GM23338 (cell line): ENCODE measurements at regions not wholly inside any gene's neighbourhood (a gene's known extent, or its start where the extent isn't known, plus 50 kb on each side); places are given as distances from the start of the nearest gene placed in this dataset.

Experiments used
- ATAC-seq: fragments of 200-7000 bp; cut with Tn5 transposase; 3 replicates; pipeline ENCODE4 v1.9.1; 2020
- DNase-seq: peaks from one replicate; pipeline ENCODE4 v3.0.0-alpha.2; 2015; ENCODE audit warnings: low spot score
- H2AFZ ChIP-seq: fragments of 200-600 bp; sonication (generic); 2 replicates; pipeline ENCODE4 v1.8.0; 2016; ENCODE audit warnings: antibody characterized with exemption, mild to moderate bottlenecking, moderate library complexity
- H3F3A ChIP-seq: fragments of 200-600 bp; sonication (generic); replicated peaks from 2 replicates; pipeline ENCODE4 v1.8.0; 2017; ENCODE audit warnings: antibody characterized with exemption, mixed run types, low read depth
- H3K27ac ChIP-seq: fragments of 200-600 bp; sonication (generic); 2 replicates; pipeline ENCODE4 v1.6.1; 2016; ENCODE audit warnings: low read depth
- H3K27me3 ChIP-seq: fragments of 200-600 bp; sonication (generic); 2 replicates; pipeline ENCODE4 v1.8.0; 2016; ENCODE audit warnings: mild to moderate bottlenecking, mixed run types, moderate library complexity; ENCODE audit not compliant: insufficient read depth
- H3K36me3 ChIP-seq: fragments of 200-600 bp; sonication (generic); 2 replicates; pipeline ENCODE4 v1.8.0; 2016; ENCODE audit warnings: mild to moderate bottlenecking; ENCODE audit not compliant: insufficient read depth
- H3K4me1 ChIP-seq: fragments of 200-600 bp; sonication (generic); 2 replicates; pipeline ENCODE4 v1.8.0; 2016; ENCODE audit warnings: mild to moderate bottlenecking, moderate library complexity; ENCODE audit not compliant: insufficient read depth
- H3K4me2 ChIP-seq: fragments of 200-600 bp; sonication (generic); 2 replicates; pipeline ENCODE4 v1.7.1; 2017; ENCODE audit warnings: mixed run types
- H3K4me3 ChIP-seq: fragments of 200-600 bp; sonication (generic); 2 replicates; pipeline ENCODE4 v1.6.1; 2016; ENCODE audit warnings: mixed run types
- H3K79me2 ChIP-seq: fragments of 200-600 bp; sonication (generic); replicated peaks from 2 replicates; pipeline ENCODE4 v1.8.0; 2017; ENCODE audit warnings: mild to moderate bottlenecking; ENCODE audit not compliant: insufficient read depth
- H3K9me2 ChIP-seq: fragments of 200-600 bp; sonication (generic); 2 replicates; pipeline ENCODE4 v1.8.0; 2017; ENCODE audit not compliant: insufficient read depth
- H4K20me1 ChIP-seq: fragments of 200-600 bp; sonication (generic); replicated peaks from 2 replicates; pipeline ENCODE4 v1.8.0; 2017; ENCODE audit warnings: mild to moderate bottlenecking; ENCODE audit not compliant: insufficient read depth
- H3K27ac Mint-ChIP-seq: 2 replicates; pipeline ENCODE4 v1.8.0; 2020; ENCODE audit warnings: inconsistent platforms, mild to moderate bottlenecking, moderate library complexity, mixed read lengths
- H3K27me3 Mint-ChIP-seq: 3 replicates; pipeline ENCODE4 v1.8.0; 2022; ENCODE audit warnings: low read depth, mild to moderate bottlenecking, moderate library complexity, mixed read lengths, inconsistent platforms; ENCODE audit not compliant: insufficient read depth, poor library complexity
- H3K36me3 Mint-ChIP-seq: 3 replicates; pipeline ENCODE4 v1.8.0; 2021; ENCODE audit warnings: low read depth, mild to moderate bottlenecking, inconsistent platforms, moderate library complexity, mixed read lengths
- H3K4me1 Mint-ChIP-seq: 3 replicates; pipeline ENCODE4 v1.8.0; 2020; ENCODE audit warnings: mild to moderate bottlenecking, inconsistent platforms, mixed read lengths
- H3K4me3 Mint-ChIP-seq: 3 replicates; pipeline ENCODE4 v1.8.0; 2021; ENCODE audit warnings: moderate library complexity, mild to moderate bottlenecking, inconsistent platforms, mixed read lengths
- H3K9me3 Mint-ChIP-seq: 3 replicates; pipeline ENCODE4 v1.8.0; 2020; ENCODE audit warnings: moderate library complexity, mild to moderate bottlenecking, inconsistent platforms, mixed read lengths
- EZH2 ChIP-seq: fragments of 200-600 bp; sonication (generic); IDR thresholded peaks from one replicate; pipeline ENCODE4 v1.8.0; 2017; ENCODE audit warnings: antibody characterized with exemption, mild to moderate bottlenecking, low read depth; ENCODE audit not compliant: unreplicated experiment
- EZH2phosphoT487 ChIP-seq: fragments of 200-600 bp; sonication (generic); IDR thresholded peaks from one replicate; pipeline ENCODE4 v1.8.1; 2018; ENCODE audit warnings: antibody characterized with exemption; ENCODE audit not compliant: unreplicated experiment
- JUNB ChIP-seq: IDR thresholded peaks from one replicate; pipeline ENCODE4 v1.6.1; 2016; ENCODE audit warnings: antibody characterized with exemption; ENCODE audit not compliant: unreplicated experiment
- NANOG ChIP-seq: IDR thresholded peaks from 2 replicates; pipeline ENCODE4 v1.6.1; 2016; ENCODE audit warnings: antibody characterized with exemption, borderline replicate concordance
- POLR2AphosphoS5 ChIP-seq: IDR thresholded peaks from 2 replicates; pipeline ENCODE4 v1.6.1; 2016; ENCODE audit warnings: antibody characterized with exemption, low read depth
- STAT1 ChIP-seq: IDR thresholded peaks from one replicate; pipeline ENCODE4 v1.6.1; 2016; ENCODE audit warnings: antibody characterized with exemption; ENCODE audit not compliant: unreplicated experiment
- ZNF114 ChIP-seq: fragments of 250-450 bp; sonication (Bioruptor Pico); IDR thresholded peaks from 2 replicates; pipeline ENCODE4 v1.5.0; 2020; ENCODE audit warnings: mild to moderate bottlenecking, moderate library complexity
- ZNF331 ChIP-seq: fragments of 250-450 bp; sonication (Bioruptor Pico); IDR thresholded peaks from 2 replicates; pipeline ENCODE4 v1.5.0; 2020; ENCODE audit warnings: low read depth, mild to moderate bottlenecking, moderate library complexity
- TF ChIP-seq, protein P1 (sequence below), 2 experiments: fragments of 200-600 bp in 1 of 2; sonication (generic) in 1 of 2; conservative IDR thresholded peaks; 2 replicates each; pipeline versions ENCODE4 v1.5.1 to v1.6.1; 2016 to 2017; ENCODE audit warnings: antibody characterized with exemption in 2 of 2, low read depth in 2 of 2, mild to moderate bottlenecking in 2 of 2, moderate library complexity in 1 of 2
- TF ChIP-seq, protein P2 (sequence below): IDR thresholded peaks from 2 replicates; pipeline ENCODE4 v1.6.1; 2016; ENCODE audit warnings: antibody characterized with exemption
- TF ChIP-seq, protein P3 (sequence below): fragments of 250-450 bp; sonication (Bioruptor Pico); IDR thresholded peaks from 2 replicates; pipeline ENCODE4 v1.5.0; 2020; ENCODE audit warnings: mild to moderate bottlenecking, moderate library complexity

DNA sequence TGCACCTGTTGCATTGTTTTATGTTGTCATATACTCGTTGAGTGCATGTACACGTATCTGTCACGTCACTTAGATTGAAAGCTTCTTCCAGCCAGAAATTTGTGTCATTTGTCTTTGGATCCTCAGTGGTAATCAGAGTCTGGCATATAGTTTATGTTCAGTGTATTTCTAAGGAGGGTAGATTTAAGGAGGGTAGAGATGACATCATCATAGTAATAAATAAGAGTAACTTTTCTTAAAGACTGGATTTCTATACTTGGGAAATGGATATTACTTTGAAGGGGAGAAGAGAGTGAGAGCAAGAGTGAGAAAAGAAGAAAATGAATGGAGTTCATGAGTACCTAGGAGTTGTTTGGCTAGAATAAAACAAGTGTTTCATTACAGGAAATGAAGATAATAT is 255.0 kb upstream of the SASH1 start:
- DNase-seq (no peak), ATAC-seq (no peak)
- no peak overlapping the region for H2AFZ ChIP-seq
- Mint-ChIP-seq H3K4me1 (no peaks in the 10 kb centered on the region), H3K27me3 (no peaks in the 10 kb centered on the region), H3K9me3 (peaks cover 6% of the 10 kb centered on the region; the same call in 2 of the 3 replicates), H3K27ac (no peak overlapping the region), H3K36me3 (peaks cover 8% of the 10 kb centered on the region; the same call in 2 of the 3 replicates), H3K4me3 (no peak overlapping the region)
- H4K20me1 ChIP-seq = no peaks in the 10 kb centered on the region
- no peak overlapping the region for H3K4me2 ChIP-seq
- H3K4me3 ChIP-seq = no peak overlapping the region
- TF ChIP-seq POLR2AphosphoS5 = no peak
- TF ChIP-seq, protein P1, sequence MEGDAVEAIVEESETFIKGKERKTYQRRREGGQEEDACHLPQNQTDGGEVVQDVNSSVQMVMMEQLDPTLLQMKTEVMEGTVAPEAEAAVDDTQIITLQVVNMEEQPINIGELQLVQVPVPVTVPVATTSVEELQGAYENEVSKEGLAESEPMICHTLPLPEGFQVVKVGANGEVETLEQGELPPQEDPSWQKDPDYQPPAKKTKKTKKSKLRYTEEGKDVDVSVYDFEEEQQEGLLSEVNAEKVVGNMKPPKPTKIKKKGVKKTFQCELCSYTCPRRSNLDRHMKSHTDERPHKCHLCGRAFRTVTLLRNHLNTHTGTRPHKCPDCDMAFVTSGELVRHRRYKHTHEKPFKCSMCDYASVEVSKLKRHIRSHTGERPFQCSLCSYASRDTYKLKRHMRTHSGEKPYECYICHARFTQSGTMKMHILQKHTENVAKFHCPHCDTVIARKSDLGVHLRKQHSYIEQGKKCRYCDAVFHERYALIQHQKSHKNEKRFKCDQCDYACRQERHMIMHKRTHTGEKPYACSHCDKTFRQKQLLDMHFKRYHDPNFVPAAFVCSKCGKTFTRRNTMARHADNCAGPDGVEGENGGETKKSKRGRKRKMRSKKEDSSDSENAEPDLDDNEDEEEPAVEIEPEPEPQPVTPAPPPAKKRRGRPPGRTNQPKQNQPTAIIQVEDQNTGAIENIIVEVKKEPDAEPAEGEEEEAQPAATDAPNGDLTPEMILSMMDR (conservative IDR thresholded peaks at IDR 0.05; ENCODE audit: low read depth in 2 of 2) = no peak
- TF ChIP-seq STAT1 = no peak
- TF ChIP-seq JUNB = no peak
- no peak for TF ChIP-seq ZNF114 (CRISPR knock-in tag)
- no peaks in the 10 kb centered on the region for H3K36me3 ChIP-seq
- H3F3A ChIP-seq = no peaks in the 10 kb centered on the region
- H3K27ac ChIP-seq = no peak overlapping the region
- no peaks in the 10 kb centered on the region for H3K4me1 ChIP-seq
- no peaks in the 10 kb centered on the region for H3K79me2 ChIP-seq
- H3K9me2 ChIP-seq = no peaks in the 10 kb centered on the region; the same call in 1 of the 2 replicates
- no peaks in the 10 kb centered on the region for H3K27me3 ChIP-seq

DNA sequence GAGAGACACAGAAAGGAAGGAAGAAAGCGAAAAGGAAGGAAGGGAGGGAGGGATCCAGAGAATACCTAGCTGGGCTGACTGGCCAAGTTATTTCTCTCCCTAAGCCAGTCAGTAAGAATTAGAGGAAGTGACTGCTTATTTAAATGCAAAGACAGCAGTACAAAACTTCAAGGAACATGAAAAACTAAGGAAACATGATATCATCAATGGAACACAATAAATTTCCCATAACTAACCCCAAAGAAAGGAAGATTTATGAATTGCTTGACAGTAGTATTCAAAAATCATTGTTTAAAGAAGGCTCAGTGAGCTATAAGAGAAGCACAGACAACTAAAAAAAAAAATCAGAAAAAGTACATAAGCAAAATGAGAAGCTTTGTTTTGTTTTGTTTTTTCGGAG is 252.3 kb upstream of the SASH1 start:
- Histone ChIP-seq H3K4me1 (no peaks in the 10 kb centered on the region), H3K36me3 (no peaks in the 10 kb centered on the region), H3K79me2 (no peaks in the 10 kb centered on the region), H3K9me2 (no peaks in the 10 kb centered on the region; the same call in 1 of the 2 replicates), H3F3A (no peaks in the 10 kb centered on the region), H4K20me1 (no peaks in the 10 kb centered on the region), H2AFZ (no peak overlapping the region), H3K27ac (no peak overlapping the region), H3K4me2 (no peak overlapping the region), H3K4me3 (no peak overlapping the region), H3K27me3 (no peaks in the 10 kb centered on the region)
- no peaks in the 10 kb centered on the region for H3K27me3 Mint-ChIP-seq
- ATAC-seq = no peak
- H3K36me3 Mint-ChIP-seq = peaks cover 8% of the 10 kb centered on the region; the same call in 2 of the 3 replicates
- no peak overlapping the region for H3K27ac Mint-ChIP-seq
- H3K4me3 Mint-ChIP-seq = no peak overlapping the region
- H3K9me3 Mint-ChIP-seq = peaks cover 6% of the 10 kb centered on the region; the same call in 2 of the 3 replicates
- no peak for DNase-seq
- no peaks in the 10 kb centered on the region for H3K4me1 Mint-ChIP-seq
- TF ChIP-seq EZH2phosphoT487 (no peak), ZNF114 (CRISPR knock-in tag) (no peak), POLR2AphosphoS5 (no peak), EZH2 (no peak), STAT1 (no peak), ZNF331 (no peak), NANOG (no peak)
- TF ChIP-seq, protein P1 (conservative IDR thresholded peaks at IDR 0.05; ENCODE audit: low read depth in 2 of 2) = no peak
- TF ChIP-seq, protein P2, sequence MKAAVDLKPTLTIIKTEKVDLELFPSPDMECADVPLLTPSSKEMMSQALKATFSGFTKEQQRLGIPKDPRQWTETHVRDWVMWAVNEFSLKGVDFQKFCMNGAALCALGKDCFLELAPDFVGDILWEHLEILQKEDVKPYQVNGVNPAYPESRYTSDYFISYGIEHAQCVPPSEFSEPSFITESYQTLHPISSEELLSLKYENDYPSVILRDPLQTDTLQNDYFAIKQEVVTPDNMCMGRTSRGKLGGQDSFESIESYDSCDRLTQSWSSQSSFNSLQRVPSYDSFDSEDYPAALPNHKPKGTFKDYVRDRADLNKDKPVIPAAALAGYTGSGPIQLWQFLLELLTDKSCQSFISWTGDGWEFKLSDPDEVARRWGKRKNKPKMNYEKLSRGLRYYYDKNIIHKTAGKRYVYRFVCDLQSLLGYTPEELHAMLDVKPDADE = no peak
- TF ChIP-seq, protein P3, sequence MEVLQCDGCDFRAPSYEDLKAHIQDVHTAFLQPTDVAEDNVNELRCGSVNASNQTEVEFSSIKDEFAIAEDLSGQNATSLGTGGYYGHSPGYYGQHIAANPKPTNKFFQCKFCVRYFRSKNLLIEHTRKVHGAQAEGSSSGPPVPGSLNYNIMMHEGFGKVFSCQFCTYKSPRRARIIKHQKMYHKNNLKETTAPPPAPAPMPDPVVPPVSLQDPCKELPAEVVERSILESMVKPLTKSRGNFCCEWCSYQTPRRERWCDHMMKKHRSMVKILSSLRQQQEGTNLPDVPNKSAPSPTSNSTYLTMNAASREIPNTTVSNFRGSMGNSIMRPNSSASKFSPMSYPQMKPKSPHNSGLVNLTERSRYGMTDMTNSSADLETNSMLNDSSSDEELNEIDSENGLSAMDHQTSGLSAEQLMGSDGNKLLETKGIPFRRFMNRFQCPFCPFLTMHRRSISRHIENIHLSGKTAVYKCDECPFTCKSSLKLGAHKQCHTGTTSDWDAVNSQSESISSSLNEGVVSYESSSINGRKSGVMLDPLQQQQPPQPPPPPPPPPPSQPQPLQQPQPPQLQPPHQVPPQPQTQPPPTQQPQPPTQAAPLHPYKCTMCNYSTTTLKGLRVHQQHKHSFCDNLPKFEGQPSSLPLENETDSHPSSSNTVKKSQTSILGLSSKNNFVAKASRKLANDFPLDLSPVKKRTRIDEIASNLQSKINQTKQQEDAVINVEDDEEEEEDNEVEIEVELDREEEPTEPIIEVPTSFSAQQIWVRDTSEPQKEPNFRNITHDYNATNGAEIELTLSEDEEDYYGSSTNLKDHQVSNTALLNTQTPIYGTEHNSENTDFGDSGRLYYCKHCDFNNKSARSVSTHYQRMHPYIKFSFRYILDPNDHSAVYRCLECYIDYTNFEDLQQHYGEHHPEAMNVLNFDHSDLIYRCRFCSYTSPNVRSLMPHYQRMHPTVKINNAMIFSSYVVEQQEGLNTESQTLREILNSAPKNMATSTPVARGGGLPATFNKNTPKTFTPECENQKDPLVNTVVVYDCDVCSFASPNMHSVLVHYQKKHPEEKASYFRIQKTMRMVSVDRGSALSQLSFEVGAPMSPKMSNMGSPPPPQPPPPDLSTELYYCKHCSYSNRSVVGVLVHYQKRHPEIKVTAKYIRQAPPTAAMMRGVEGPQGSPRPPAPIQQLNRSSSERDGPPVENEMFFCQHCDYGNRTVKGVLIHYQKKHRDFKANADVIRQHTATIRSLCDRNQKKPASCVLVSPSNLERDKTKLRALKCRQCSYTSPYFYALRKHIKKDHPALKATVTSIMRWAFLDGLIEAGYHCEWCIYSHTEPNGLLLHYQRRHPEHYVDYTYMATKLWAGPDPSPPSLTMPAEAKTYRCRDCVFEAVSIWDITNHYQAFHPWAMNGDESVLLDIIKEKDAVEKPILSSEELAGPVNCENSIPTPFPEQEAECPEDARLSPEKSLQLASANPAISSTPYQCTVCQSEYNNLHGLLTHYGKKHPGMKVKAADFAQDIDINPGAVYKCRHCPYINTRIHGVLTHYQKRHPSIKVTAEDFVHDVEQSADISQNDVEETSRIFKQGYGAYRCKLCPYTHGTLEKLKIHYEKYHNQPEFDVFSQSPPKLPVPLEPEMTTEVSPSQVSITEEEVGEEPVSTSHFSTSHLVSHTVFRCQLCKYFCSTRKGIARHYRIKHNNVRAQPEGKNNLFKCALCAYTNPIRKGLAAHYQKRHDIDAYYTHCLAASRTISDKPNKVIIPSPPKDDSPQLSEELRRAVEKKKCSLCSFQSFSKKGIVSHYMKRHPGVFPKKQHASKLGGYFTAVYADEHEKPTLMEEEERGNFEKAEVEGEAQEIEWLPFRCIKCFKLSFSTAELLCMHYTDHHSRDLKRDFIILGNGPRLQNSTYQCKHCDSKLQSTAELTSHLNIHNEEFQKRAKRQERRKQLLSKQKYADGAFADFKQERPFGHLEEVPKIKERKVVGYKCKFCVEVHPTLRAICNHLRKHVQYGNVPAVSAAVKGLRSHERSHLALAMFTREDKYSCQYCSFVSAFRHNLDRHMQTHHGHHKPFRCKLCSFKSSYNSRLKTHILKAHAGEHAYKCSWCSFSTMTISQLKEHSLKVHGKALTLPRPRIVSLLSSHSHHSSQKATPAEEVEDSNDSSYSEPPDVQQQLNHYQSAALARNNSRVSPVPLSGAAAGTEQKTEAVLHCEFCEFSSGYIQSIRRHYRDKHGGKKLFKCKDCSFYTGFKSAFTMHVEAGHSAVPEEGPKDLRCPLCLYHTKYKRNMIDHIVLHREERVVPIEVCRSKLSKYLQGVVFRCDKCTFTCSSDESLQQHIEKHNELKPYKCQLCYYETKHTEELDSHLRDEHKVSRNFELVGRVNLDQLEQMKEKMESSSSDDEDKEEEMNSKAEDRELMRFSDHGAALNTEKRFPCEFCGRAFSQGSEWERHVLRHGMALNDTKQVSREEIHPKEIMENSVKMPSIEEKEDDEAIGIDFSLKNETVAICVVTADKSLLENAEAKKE (CRISPR knock-in tag) = no peak
